ENCODE measurements at regions not wholly inside any gene's neighbourhood (a gene's known extent, or its start where the extent isn't known, plus 50 kb on each side); places are given as distances from the start of the nearest gene placed in this dataset.

DNA sequence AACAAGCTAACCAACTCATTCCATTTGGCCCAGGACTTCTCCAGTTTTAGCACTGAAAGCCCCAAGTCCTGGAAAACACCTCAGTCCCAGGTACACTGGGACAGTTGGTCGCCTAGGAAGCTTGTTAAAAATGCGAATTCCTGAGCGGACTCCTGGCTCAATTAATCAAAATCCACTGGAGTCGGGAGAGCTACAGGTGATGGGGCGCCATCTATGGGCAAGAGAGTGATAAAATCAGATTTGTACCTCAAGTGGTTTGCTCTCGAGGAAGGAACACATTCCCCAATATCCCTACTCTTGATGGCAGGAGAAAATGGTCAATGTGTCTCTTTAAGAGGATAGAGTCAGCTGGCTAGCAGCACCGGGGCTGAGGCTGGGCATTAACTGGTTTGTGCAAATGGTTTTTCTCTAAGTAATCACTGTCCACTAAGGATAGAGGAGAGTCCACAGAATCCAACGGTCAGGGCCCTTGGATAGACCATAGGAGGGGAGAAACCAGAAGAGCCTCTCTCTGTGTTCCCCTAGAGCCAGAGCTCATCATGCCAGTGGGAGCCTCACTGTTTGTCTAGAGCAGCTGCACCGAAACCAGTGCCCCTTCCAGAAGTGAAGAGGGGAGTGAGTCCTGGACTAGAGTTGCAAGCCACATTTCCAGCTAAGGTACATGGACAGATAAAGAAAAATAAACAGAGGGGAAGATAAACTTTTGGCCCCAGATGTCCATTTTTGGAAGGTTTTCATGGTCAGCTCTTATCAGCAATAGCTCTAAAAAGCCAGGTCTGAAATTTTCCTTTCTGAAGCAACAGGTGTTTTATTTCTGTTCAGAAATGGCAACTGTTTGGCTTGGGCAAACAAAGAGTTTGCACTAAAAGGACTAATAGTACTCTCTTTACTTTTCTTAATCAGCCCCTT lies 148.5 kb downstream of the TENT5C start:
- TF ChIP-seq CTCF (IDR thresholded peaks at IDR 0.05 in 2 of 3, conservative IDR thresholded peaks at IDR 0.05 in 1 of 3; ENCODE audit: borderline replicate concordance in 1 of 3, insufficient read depth in 1 of 3, low read depth in 2 of 3, low read length in 2 of 3) = peak; percentile 70 to 79 (median 76)
- no peak for TF ChIP-seq POLR2A (IDR thresholded peaks at IDR 0.05; ENCODE audit: borderline replicate concordance, extremely low read depth, insufficient read depth, insufficient read length)
- TF ChIP-seq TCF7L2 (IDR thresholded peaks at IDR 0.05; ENCODE audit: borderline replicate concordance, extremely low read depth, insufficient read depth, insufficient read length) = no peak
- TF ChIP-seq YY1 (IDR thresholded peaks at IDR 0.05; ENCODE audit: extremely low read depth, insufficient replicate concordance, low read depth, low read length) = no peak
- TF ChIP-seq EZH2phosphoT487 (IDR thresholded peaks at IDR 0.05; ENCODE audit: borderline replicate concordance) = no peak
- TF ChIP-seq ZFX (IDR thresholded peaks at IDR 0.05) = no peak
- no peak for TF ChIP-seq EZH2 (IDR thresholded peaks at IDR 0.05)
- TF ChIP-seq, protein P1, sequence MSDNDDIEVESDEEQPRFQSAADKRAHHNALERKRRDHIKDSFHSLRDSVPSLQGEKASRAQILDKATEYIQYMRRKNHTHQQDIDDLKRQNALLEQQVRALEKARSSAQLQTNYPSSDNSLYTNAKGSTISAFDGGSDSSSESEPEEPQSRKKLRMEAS (IDR thresholded peaks at IDR 0.05) = no peak
- TF ChIP-seq ZNF274 (IDR thresholded peaks at IDR 0.05; ENCODE audit: low read depth, low read length) = no peak
- no peak for TF ChIP-seq ATF3 (IDR thresholded peaks at IDR 0.05)
- TF ChIP-seq CEBPB (IDR thresholded peaks at IDR 0.05; ENCODE audit: low read depth) = no peak
- no peak for TF ChIP-seq POLR2AphosphoS5 (IDR thresholded peaks at IDR 0.05; ENCODE audit: low read depth, low read length)
